Ishikawa (cell line): ENCODE measurements at regions not wholly inside any gene's neighbourhood (a gene's known extent, or its start where the extent isn't known, plus 50 kb on each side); places are given as distances from the start of the nearest gene placed in this dataset.

ENCODE experiments used
- CEBPB ChIP-seq: IDR thresholded peaks from 2 replicates; pipeline ENCODE4 v1.6.1; 2012
- CREB1 ChIP-seq: IDR thresholded peaks from 2 replicates; pipeline ENCODE4 v1.6.1; 2012; ENCODE audit warnings: low read depth
- EP300 ChIP-seq: IDR thresholded peaks from 2 replicates; pipeline ENCODE4 v1.6.1; 2012; ENCODE audit warnings: borderline replicate concordance
- FOXM1 ChIP-seq: IDR thresholded peaks from 2 replicates; pipeline ENCODE4 v1.6.1; 2012; ENCODE audit warnings: low read depth, borderline replicate concordance
- TAF1 ChIP-seq: IDR thresholded peaks from 2 replicates; pipeline ENCODE4 v1.6.1; 2012; ENCODE audit warnings: low read depth, mild to moderate bottlenecking
- TCF12 ChIP-seq: IDR thresholded peaks from 2 replicates; pipeline ENCODE4 v1.6.1; 2012; ENCODE audit warnings: low read depth
- TF ChIP-seq, protein P1 (sequence below): IDR thresholded peaks from 2 replicates; pipeline ENCODE4 v1.6.1; 2012

DNA sequence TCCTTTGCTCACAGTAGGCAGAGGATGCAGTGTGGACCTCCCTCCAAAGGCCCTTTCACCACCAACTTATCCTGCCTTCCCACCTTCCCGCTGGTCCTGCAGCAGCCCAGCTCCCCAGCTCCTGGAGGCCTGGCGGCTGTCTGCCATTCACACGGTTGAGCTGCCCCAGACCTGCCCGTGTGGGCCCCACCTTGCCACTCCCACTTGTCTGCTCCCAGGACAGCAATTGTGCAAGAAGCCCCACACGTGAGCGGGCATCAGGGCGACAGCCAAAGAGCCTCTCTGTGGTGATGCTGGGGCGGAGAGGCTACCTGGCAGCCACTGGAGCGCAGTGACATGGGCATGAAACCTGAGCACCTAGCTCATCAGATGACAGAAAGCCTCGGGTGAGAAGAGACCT, 248.6 kb upstream of the MAF start:
- TF ChIP-seq TAF1 (no peak), CREB1 (no peak), EP300 (no peak), FOXM1 (no peak), TCF12 (no peak), CEBPB (no peak)
- TF ChIP-seq, protein P1, sequence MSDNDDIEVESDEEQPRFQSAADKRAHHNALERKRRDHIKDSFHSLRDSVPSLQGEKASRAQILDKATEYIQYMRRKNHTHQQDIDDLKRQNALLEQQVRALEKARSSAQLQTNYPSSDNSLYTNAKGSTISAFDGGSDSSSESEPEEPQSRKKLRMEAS, result no peak
